Kidney epithelial cell (primary cell): ENCODE measurements at regions not wholly inside any gene's neighbourhood (a gene's known extent, or its start where the extent isn't known, plus 50 kb on each side); places are given as distances from the start of the nearest gene placed in this dataset.

Experiments used
- DNase-seq: peaks from one replicate; pipeline ENCODE4 v3.0.0-alpha.2; 2010; ENCODE audit warnings: low read depth
- H3K27me3 ChIP-seq: 2 replicates; pipeline ENCODE4 v1.6.0; 2011; ENCODE audit warnings: low read length; ENCODE audit not compliant: control insufficient read depth, insufficient read depth
- H3K36me3 ChIP-seq: 2 replicates; pipeline ENCODE4 v1.5.1; 2011; ENCODE audit warnings: low read length; ENCODE audit not compliant: control insufficient read depth, insufficient read depth
- H3K4me3 ChIP-seq: 2 replicates; pipeline ENCODE4 v1.5.1; 2011; ENCODE audit warnings: low read depth, mild to moderate bottlenecking, control low read depth, low read length
- TF ChIP-seq, protein P1 (sequence below): IDR thresholded peaks from 2 replicates; pipeline ENCODE4 v1.5.1; 2011; ENCODE audit warnings: mild to moderate bottlenecking, moderate library complexity, low read length, control low read depth, inconsistent platforms; ENCODE audit not compliant: insufficient read depth, poor library complexity, severe bottlenecking

GRCh38 chr5:175243441-175243840 lies 200.5 kb downstream of the DRD1 start:
- Histone ChIP-seq H3K36me3 (no peaks in the 10 kb centered on the region), H3K4me3 (no peak overlapping the region), H3K27me3 (no peaks in the 10 kb centered on the region)
- TF ChIP-seq, protein P1, sequence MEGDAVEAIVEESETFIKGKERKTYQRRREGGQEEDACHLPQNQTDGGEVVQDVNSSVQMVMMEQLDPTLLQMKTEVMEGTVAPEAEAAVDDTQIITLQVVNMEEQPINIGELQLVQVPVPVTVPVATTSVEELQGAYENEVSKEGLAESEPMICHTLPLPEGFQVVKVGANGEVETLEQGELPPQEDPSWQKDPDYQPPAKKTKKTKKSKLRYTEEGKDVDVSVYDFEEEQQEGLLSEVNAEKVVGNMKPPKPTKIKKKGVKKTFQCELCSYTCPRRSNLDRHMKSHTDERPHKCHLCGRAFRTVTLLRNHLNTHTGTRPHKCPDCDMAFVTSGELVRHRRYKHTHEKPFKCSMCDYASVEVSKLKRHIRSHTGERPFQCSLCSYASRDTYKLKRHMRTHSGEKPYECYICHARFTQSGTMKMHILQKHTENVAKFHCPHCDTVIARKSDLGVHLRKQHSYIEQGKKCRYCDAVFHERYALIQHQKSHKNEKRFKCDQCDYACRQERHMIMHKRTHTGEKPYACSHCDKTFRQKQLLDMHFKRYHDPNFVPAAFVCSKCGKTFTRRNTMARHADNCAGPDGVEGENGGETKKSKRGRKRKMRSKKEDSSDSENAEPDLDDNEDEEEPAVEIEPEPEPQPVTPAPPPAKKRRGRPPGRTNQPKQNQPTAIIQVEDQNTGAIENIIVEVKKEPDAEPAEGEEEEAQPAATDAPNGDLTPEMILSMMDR: no peak
- no peak for DNase-seq

DNA sequence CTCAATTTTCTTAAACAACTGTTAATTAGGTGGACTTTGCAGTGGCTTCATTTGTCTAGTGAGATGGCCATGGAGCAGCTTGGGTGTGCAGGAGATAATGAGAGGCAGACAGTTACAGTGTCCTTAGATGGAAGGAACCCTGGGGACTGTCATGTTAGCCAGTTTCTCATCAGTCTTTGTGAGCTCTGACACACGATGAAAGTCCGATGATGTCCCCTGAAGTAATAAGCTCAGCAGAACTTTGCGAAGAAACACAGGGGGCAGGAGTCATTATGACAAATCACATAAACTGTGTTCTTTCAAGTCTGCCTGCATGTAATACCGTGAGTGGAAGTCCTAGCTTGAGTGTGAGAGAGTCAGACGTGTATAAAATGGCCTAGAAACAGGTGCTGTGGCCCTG lies 201.8 kb downstream of the DRD1 start:
- Histone ChIP-seq H3K36me3 (no peaks in the 10 kb centered on the region), H3K4me3 (no peak overlapping the region), H3K27me3 (no peaks in the 10 kb centered on the region)
- TF ChIP-seq, protein P1: no peak
- DNase-seq: no peak

DNA sequence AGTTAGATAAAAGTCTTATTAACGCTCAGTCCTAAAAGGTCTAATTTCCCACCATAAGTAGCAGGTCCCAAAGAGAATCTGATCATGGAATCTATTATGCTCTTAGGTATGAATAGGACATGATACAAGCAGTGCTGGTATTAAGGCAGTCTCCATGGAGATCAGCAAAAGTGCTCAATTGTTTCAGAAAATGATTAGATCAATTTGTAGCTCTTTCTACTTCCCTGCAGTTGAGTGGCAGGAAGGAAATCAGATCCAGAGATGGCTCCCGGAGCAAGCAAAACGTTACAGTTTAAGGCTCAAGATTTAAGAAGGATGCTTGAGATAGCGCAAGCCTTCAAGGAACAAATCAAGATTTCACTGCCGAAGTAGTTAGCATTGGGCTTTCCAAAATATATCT lies 205.7 kb downstream of the DRD1 start:
- no peak for DNase-seq
- H3K4me3 ChIP-seq: no peak overlapping the region
- TF ChIP-seq, protein P1: no peak
- no peaks in the 10 kb centered on the region for H3K27me3 ChIP-seq
- no peaks in the 10 kb centered on the region for H3K36me3 ChIP-seq

- H3K27me3 ChIP-seq: no peaks in the 10 kb centered on the region
- H3K4me3 ChIP-seq: no peak overlapping the region
- no peak for DNase-seq
- TF ChIP-seq, protein P1: no peak
- no peaks in the 10 kb centered on the region for H3K36me3 ChIP-seq
Observed at GRCh38 chr5:175236176-175236575, 207.8 kb downstream of the DRD1 start.

GRCh38 chr5:175235251-175235960 lies 208.6 kb downstream of the DRD1 start:
- Histone ChIP-seq H3K4me3 (no peak overlapping the region), H3K36me3 (no peaks in the 10 kb centered on the region), H3K27me3 (no peaks in the 10 kb centered on the region)
- TF ChIP-seq, protein P1: no peak
- DNase-seq: no peak

- Histone ChIP-seq H3K27me3 (no peaks in the 10 kb centered on the region), H3K36me3 (no peaks in the 10 kb centered on the region), H3K4me3 (no peak overlapping the region)
- TF ChIP-seq, protein P1: no peak
- DNase-seq: no peak
Observed at GRCh38 chr5:175230299-175230698, 213.7 kb downstream of the DRD1 start.
